ENCODE measurements at regions not wholly inside any gene's neighbourhood (a gene's known extent, or its start where the extent isn't known, plus 50 kb on each side); places are given as distances from the start of the nearest gene placed in this dataset.

DNA sequence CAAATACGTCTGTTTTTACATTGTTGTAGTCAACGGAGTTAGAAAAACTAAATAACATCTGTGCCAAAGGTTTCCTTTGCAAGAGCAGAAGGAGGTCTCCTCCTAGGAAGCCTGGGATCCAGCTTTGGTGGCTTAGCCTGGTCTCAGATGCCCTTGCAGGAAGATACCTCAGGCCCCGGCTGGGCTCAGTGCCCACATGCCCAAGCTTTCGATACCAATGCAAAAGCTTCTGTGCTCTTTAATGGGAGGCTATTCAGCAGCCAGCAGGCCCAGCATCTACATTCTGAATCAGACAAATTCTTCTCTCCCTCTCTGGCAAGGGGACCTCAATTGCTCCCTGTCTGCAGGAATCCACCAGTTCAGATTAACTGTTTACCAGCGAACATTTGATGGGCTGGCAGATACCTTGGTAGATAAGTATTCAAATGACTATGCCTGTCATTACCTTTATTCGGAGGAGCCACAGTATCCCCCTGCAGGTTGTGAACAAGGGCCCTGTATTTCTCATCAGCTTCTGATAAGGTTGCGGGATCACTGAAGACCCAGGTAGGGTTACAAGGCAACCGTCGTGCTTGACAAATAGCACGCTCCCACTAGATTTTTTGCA lies 180.1 kb upstream of the KBTBD8 start:
- no peaks in the 10 kb centered on the region for H3K36me3 ChIP-seq (ENCODE audit: control insufficient read depth in 2 of 3, insufficient read depth in 3 of 3, low read length in 3 of 3)
- H3K9ac ChIP-seq (ENCODE audit: low read length in 3 of 3): no peak overlapping the region
- intact Hi-C loops (cut with DNase I): loop anchor here (10.0 kb wide), 1 partner anchor 413 kb away; no protein-coding TSS in a partner anchor
- FAIRE-seq (no peak), DNase-seq (no peak)
- H3K4me3 ChIP-seq (ENCODE audit: low read length in 3 of 3): no peak overlapping the region
- H3K27ac ChIP-seq (ENCODE audit: low read depth in 2 of 2, low read length in 2 of 2): no peak overlapping the region
- no peaks in the 10 kb centered on the region for H3K27me3 ChIP-seq (ENCODE audit: control insufficient read depth, insufficient read depth, low read length)
- no peaks in the 10 kb centered on the region for H3K9me3 ChIP-seq (ENCODE audit: control insufficient read depth in 2 of 3, insufficient read depth in 1 of 3, low read length in 3 of 3)
- no peak for TF ChIP-seq CTCF (IDR thresholded peaks at IDR 0.05; ENCODE audit: borderline replicate concordance, extremely low read depth, insufficient read depth)
- H3K4me1 ChIP-seq (ENCODE audit: control insufficient read depth in 2 of 3, insufficient read depth in 2 of 3, low read depth in 1 of 3, low read length in 3 of 3): peaks cover 0 to 2% (median 0%) of the 10 kb centered on the region in 3 donors

DNA sequence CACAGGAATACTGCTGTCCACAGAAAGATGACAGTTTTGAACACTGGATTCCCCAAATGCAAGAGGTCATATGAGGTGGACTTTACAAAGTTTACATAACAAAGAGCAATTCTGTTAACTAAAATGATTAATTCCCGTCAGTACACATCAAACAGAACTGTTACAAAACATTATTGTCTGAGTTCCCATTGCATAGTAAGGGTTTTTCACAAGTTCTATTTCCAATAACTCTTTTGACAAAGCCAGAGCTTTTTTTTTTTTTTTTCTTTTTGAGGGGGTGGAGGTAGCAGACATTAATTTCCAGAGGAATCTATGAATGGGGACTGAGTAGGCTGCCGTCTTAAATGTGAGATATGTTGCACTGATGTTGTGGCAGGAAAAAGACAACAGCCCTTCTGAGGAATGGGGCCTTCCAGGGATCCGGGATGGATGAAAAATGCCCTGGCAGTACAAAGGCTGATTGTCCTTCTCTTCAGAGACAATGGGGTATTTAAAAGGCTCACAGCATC lies 178.1 kb upstream of the KBTBD8 start:
- no peak for DNase-seq
- Histone ChIP-seq H3K27me3 (ENCODE audit: control insufficient read depth, insufficient read depth, low read length) (no peaks in the 10 kb centered on the region), H3K36me3 (ENCODE audit: control insufficient read depth in 2 of 3, insufficient read depth in 3 of 3, low read length in 3 of 3) (no peaks in the 10 kb centered on the region), H3K4me3 (ENCODE audit: low read length in 3 of 3) (no peak overlapping the region), H3K27ac (ENCODE audit: low read depth in 2 of 2, low read length in 2 of 2) (no peak overlapping the region), H3K4me1 (ENCODE audit: control insufficient read depth in 2 of 3, insufficient read depth in 2 of 3, low read depth in 1 of 3, low read length in 3 of 3) (peaks cover 0 to 2% (median 0%) of the 10 kb centered on the region in 3 donors), H3K9me3 (ENCODE audit: control insufficient read depth in 2 of 3, insufficient read depth in 1 of 3, low read length in 3 of 3) (no peaks in the 10 kb centered on the region), H3K9ac (ENCODE audit: low read length in 3 of 3) (no peak overlapping the region)
- no peak for TF ChIP-seq CTCF (IDR thresholded peaks at IDR 0.05; ENCODE audit: borderline replicate concordance, extremely low read depth, insufficient read depth)
- no peak for FAIRE-seq
- intact Hi-C loops (cut with DNase I): loop anchor here (10.0 kb wide), 1 partner anchor 415 kb away; no protein-coding TSS in a partner anchor

GRCh38 chr3:66822186-66823008 lies 175.7 kb upstream of the KBTBD8 start:
- no peaks in the 10 kb centered on the region for H3K36me3 ChIP-seq (ENCODE audit: control insufficient read depth in 2 of 3, insufficient read depth in 3 of 3, low read length in 3 of 3)
- peak in 4 of 5 donors; percentile 69 to 76 (median 74) for DNase-seq
- peak; percentile 74 for TF ChIP-seq CTCF (IDR thresholded peaks at IDR 0.05; ENCODE audit: borderline replicate concordance, extremely low read depth, insufficient read depth)
- no peaks in the 10 kb centered on the region for H3K9me3 ChIP-seq (ENCODE audit: control insufficient read depth in 2 of 3, insufficient read depth in 1 of 3, low read length in 3 of 3)
- H3K4me1 ChIP-seq (ENCODE audit: control insufficient read depth in 2 of 3, insufficient read depth in 2 of 3, low read depth in 1 of 3, low read length in 3 of 3): peaks cover 0 to 2% (median 0%) of the 10 kb centered on the region in 3 donors
- H3K27ac ChIP-seq (ENCODE audit: low read depth in 2 of 2, low read length in 2 of 2): no peak overlapping the region
- no peak overlapping the region for H3K9ac ChIP-seq (ENCODE audit: low read length in 3 of 3)
- FAIRE-seq: no peak
- H3K27me3 ChIP-seq (ENCODE audit: control insufficient read depth, insufficient read depth, low read length): no peaks in the 10 kb centered on the region
- intact Hi-C loops (cut with DNase I): no loop called here
- no peak overlapping the region for H3K4me3 ChIP-seq (ENCODE audit: low read length in 3 of 3)

Data from kidney (tissue), 13 donors.